ENCODE measurements at regions not wholly inside any gene's neighbourhood (a gene's known extent, or its start where the extent isn't known, plus 50 kb on each side); places are given as distances from the start of the nearest gene placed in this dataset.

DNA sequence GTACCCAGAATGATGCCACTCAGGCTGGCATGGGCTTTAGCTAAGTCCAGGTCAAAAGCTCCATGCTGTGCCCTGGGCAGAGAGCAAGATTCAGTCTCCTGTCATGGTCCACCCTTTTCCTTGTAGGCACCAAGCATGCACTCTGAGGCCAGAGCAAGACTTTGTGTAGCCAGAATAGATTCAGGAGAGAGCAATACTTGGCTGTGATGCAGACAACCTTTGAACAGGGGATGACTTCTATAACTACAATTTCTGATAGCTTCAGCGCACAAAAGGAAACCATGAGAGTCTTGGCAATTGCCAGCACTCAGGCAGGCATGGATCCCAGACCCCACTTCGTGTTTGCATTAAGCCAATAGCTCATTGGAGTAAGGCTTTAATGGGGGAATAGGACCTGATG is 510.6 kb downstream of the RAB28 start:
- ChIA-PET CTCF (no interaction called here), POLR2A (no interaction called here)
- Mint-ChIP-seq H3K36me3 (no peaks in the 10 kb centered on the region), H3K27ac (no peak overlapping the region), H3K27me3 (ENCODE audit: low read depth) (no peaks in the 10 kb centered on the region), H3K9me3 (peaks cover 13% of the 10 kb centered on the region), H3K4me3 (no peak overlapping the region), H3K4me1 (no peaks in the 10 kb centered on the region)
- TF ChIP-seq, protein P1, sequence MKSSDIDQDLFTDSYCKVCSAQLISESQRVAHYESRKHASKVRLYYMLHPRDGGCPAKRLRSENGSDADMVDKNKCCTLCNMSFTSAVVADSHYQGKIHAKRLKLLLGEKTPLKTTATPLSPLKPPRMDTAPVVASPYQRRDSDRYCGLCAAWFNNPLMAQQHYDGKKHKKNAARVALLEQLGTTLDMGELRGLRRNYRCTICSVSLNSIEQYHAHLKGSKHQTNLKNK (CRISPR knock-in tag; IDR thresholded peaks at IDR 0.05) = no peak
- TF ChIP-seq, protein P2, sequence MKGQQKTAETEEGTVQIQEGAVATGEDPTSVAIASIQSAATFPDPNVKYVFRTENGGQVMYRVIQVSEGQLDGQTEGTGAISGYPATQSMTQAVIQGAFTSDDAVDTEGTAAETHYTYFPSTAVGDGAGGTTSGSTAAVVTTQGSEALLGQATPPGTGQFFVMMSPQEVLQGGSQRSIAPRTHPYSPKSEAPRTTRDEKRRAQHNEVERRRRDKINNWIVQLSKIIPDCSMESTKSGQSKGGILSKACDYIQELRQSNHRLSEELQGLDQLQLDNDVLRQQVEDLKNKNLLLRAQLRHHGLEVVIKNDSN (CRISPR knock-in tag; IDR thresholded peaks at IDR 0.05) = no peak
- TF ChIP-seq TP53 (CRISPR knock-in tag; IDR thresholded peaks at IDR 0.05) = no peak
- no peak for TF ChIP-seq ZNF219 (CRISPR knock-in tag; IDR thresholded peaks at IDR 0.05; ENCODE audit: borderline replicate concordance)
- TF ChIP-seq, protein P3, sequence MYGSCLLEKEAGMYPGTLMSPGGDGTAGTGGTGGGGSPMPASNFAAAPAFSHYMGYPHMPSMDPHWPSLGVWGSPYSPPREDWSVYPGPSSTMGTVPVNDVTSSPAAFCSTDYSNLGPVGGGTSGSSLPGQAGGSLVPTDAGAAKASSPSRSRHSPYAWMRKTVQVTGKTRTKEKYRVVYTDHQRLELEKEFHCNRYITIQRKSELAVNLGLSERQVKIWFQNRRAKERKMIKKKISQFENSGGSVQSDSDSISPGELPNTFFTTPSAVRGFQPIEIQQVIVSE (CRISPR knock-in tag; IDR thresholded peaks at IDR 0.05; ENCODE audit: borderline replicate concordance) = no peak
- no peak for TF ChIP-seq ZBTB21 (CRISPR knock-in tag; IDR thresholded peaks at IDR 0.05; ENCODE audit: borderline replicate concordance)
- no peak for TF ChIP-seq ZNF317 (CRISPR knock-in tag; IDR thresholded peaks at IDR 0.05; ENCODE audit: borderline replicate concordance, low read depth)
- TF ChIP-seq, protein P4, sequence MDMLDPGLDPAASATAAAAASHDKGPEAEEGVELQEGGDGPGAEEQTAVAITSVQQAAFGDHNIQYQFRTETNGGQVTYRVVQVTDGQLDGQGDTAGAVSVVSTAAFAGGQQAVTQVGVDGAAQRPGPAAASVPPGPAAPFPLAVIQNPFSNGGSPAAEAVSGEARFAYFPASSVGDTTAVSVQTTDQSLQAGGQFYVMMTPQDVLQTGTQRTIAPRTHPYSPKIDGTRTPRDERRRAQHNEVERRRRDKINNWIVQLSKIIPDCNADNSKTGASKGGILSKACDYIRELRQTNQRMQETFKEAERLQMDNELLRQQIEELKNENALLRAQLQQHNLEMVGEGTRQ (CRISPR knock-in tag; IDR thresholded peaks at IDR 0.05) = no peak
- TF ChIP-seq NR1H2 (CRISPR knock-in tag; IDR thresholded peaks at IDR 0.05) = no peak
- TF ChIP-seq CBFB (CRISPR knock-in tag; IDR thresholded peaks at IDR 0.05; ENCODE audit: low read depth) = no peak
- TF ChIP-seq, protein P5, sequence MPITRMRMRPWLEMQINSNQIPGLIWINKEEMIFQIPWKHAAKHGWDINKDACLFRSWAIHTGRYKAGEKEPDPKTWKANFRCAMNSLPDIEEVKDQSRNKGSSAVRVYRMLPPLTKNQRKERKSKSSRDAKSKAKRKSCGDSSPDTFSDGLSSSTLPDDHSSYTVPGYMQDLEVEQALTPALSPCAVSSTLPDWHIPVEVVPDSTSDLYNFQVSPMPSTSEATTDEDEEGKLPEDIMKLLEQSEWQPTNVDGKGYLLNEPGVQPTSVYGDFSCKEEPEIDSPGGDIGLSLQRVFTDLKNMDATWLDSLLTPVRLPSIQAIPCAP (CRISPR knock-in tag; IDR thresholded peaks at IDR 0.05) = no peak
- TF ChIP-seq MYBL2 (CRISPR knock-in tag; IDR thresholded peaks at IDR 0.05) = no peak
- TF ChIP-seq, protein P6, sequence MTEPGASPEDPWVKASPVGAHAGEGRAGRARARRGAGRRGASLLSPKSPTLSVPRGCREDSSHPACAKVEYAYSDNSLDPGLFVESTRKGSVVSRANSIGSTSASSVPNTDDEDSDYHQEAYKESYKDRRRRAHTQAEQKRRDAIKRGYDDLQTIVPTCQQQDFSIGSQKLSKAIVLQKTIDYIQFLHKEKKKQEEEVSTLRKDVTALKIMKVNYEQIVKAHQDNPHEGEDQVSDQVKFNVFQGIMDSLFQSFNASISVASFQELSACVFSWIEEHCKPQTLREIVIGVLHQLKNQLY (CRISPR knock-in tag; IDR thresholded peaks at IDR 0.05) = no peak
- TF ChIP-seq, protein P7, sequence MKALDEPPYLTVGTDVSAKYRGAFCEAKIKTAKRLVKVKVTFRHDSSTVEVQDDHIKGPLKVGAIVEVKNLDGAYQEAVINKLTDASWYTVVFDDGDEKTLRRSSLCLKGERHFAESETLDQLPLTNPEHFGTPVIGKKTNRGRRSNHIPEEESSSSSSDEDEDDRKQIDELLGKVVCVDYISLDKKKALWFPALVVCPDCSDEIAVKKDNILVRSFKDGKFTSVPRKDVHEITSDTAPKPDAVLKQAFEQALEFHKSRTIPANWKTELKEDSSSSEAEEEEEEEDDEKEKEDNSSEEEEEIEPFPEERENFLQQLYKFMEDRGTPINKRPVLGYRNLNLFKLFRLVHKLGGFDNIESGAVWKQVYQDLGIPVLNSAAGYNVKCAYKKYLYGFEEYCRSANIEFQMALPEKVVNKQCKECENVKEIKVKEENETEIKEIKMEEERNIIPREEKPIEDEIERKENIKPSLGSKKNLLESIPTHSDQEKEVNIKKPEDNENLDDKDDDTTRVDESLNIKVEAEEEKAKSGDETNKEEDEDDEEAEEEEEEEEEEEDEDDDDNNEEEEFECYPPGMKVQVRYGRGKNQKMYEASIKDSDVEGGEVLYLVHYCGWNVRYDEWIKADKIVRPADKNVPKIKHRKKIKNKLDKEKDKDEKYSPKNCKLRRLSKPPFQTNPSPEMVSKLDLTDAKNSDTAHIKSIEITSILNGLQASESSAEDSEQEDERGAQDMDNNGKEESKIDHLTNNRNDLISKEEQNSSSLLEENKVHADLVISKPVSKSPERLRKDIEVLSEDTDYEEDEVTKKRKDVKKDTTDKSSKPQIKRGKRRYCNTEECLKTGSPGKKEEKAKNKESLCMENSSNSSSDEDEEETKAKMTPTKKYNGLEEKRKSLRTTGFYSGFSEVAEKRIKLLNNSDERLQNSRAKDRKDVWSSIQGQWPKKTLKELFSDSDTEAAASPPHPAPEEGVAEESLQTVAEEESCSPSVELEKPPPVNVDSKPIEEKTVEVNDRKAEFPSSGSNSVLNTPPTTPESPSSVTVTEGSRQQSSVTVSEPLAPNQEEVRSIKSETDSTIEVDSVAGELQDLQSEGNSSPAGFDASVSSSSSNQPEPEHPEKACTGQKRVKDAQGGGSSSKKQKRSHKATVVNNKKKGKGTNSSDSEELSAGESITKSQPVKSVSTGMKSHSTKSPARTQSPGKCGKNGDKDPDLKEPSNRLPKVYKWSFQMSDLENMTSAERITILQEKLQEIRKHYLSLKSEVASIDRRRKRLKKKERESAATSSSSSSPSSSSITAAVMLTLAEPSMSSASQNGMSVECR (CRISPR knock-in tag; IDR thresholded peaks at IDR 0.05; ENCODE audit: borderline replicate concordance) = no peak
- no peak for TF ChIP-seq CREM (CRISPR knock-in tag; IDR thresholded peaks at IDR 0.05)
- TF ChIP-seq KAT7 (CRISPR knock-in tag; IDR thresholded peaks at IDR 0.05; ENCODE audit: borderline replicate concordance) = no peak
- TF ChIP-seq SOX15 (CRISPR knock-in tag; IDR thresholded peaks at IDR 0.05) = no peak
- TF ChIP-seq, protein P8, sequence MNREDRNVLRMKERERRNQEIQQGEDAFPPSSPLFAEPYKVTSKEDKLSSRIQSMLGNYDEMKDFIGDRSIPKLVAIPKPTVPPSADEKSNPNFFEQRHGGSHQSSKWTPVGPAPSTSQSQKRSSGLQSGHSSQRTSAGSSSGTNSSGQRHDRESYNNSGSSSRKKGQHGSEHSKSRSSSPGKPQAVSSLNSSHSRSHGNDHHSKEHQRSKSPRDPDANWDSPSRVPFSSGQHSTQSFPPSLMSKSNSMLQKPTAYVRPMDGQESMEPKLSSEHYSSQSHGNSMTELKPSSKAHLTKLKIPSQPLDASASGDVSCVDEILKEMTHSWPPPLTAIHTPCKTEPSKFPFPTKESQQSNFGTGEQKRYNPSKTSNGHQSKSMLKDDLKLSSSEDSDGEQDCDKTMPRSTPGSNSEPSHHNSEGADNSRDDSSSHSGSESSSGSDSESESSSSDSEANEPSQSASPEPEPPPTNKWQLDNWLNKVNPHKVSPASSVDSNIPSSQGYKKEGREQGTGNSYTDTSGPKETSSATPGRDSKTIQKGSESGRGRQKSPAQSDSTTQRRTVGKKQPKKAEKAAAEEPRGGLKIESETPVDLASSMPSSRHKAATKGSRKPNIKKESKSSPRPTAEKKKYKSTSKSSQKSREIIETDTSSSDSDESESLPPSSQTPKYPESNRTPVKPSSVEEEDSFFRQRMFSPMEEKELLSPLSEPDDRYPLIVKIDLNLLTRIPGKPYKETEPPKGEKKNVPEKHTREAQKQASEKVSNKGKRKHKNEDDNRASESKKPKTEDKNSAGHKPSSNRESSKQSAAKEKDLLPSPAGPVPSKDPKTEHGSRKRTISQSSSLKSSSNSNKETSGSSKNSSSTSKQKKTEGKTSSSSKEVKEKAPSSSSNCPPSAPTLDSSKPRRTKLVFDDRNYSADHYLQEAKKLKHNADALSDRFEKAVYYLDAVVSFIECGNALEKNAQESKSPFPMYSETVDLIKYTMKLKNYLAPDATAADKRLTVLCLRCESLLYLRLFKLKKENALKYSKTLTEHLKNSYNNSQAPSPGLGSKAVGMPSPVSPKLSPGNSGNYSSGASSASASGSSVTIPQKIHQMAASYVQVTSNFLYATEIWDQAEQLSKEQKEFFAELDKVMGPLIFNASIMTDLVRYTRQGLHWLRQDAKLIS (CRISPR knock-in tag; IDR thresholded peaks at IDR 0.05; ENCODE audit: borderline replicate concordance) = no peak
- TF ChIP-seq, protein P9, sequence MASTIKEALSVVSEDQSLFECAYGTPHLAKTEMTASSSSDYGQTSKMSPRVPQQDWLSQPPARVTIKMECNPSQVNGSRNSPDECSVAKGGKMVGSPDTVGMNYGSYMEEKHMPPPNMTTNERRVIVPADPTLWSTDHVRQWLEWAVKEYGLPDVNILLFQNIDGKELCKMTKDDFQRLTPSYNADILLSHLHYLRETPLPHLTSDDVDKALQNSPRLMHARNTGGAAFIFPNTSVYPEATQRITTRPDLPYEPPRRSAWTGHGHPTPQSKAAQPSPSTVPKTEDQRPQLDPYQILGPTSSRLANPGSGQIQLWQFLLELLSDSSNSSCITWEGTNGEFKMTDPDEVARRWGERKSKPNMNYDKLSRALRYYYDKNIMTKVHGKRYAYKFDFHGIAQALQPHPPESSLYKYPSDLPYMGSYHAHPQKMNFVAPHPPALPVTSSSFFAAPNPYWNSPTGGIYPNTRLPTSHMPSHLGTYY (CRISPR knock-in tag; IDR thresholded peaks at IDR 0.05) = no peak
- no peak for DNase-seq (ENCODE audit: low spot score)
- no peak for ATAC-seq
